GM19351 (cell line): ENCODE measurements at regions not wholly inside any gene's neighbourhood (a gene's known extent, or its start where the extent isn't known, plus 50 kb on each side); places are given as distances from the start of the nearest gene placed in this dataset.
A peak's percentile ranks its signal among the peaks of the same experiment; 100 is the strongest.
"Not testable (repeated sequence)": the region's sequence is repeated elsewhere in the genome, so short reads cannot be mapped to it uniquely, and the experiment has no call there.

Experiments
- ATAC-seq: cut with Tn5 transposase; IDR thresholded peaks from one replicate; pipeline ENCODE4 v1.9.1; 2021; ENCODE audit warnings: mild to moderate bottlenecking, moderate library complexity; ENCODE audit not compliant: unreplicated experiment

- no peak for ATAC-seq
Observed at GRCh38 chr2:116917196-116917595, 897.3 kb upstream of the DDX18 start.

GRCh38 chr2:116918574-116918973 lies 895.9 kb upstream of the DDX18 start:
- ATAC-seq: no peak

GRCh38 chr2:116922414-116922813 lies 892.1 kb upstream of the DDX18 start:
- ATAC-seq: no peak

- ATAC-seq: no peak
Observed at GRCh38 chr2:116924509-116924908, 890.0 kb upstream of the DDX18 start.

GRCh38 chr2:116935097-116935814 lies 879.2 kb upstream of the DDX18 start:
- ATAC-seq: no peak

GRCh38 chr2:116948258-116948657 lies 866.2 kb upstream of the DDX18 start:
- ATAC-seq: no peak

GRCh38 chr2:116949249-116949648 lies 865.2 kb upstream of the DDX18 start:
- no peak for ATAC-seq

GRCh38 chr2:116952254-116952653 lies 862.2 kb upstream of the DDX18 start:
- ATAC-seq: no peak

- ATAC-seq: no peak
Observed at GRCh38 chr2:116955646-116956045, 858.8 kb upstream of the DDX18 start.

GRCh38 chr2:116975608-116976007 lies 838.9 kb upstream of the DDX18 start:
- ATAC-seq: no peak

- no peak for ATAC-seq
Observed at GRCh38 chr2:116979916-116980764, 834.4 kb upstream of the DDX18 start.

GRCh38 chr2:116987447-116987846 lies 827.0 kb upstream of the DDX18 start:
- no peak for ATAC-seq

GRCh38 chr2:116988303-116988702 lies 826.2 kb upstream of the DDX18 start:
- ATAC-seq: no peak

- no peak for ATAC-seq
Observed at GRCh38 chr2:117019357-117019756, 795.1 kb upstream of the DDX18 start.

GRCh38 chr2:117027646-117028045 lies 786.8 kb upstream of the DDX18 start:
- ATAC-seq: no peak

GRCh38 chr2:117028708-117029107 lies 785.8 kb upstream of the DDX18 start:
- not testable (repeated sequence) for ATAC-seq

- no peak for ATAC-seq
Observed at GRCh38 chr2:117055499-117056375, 758.8 kb upstream of the DDX18 start.

- ATAC-seq: no peak
Observed at GRCh38 chr2:117056376-117056748, 758.1 kb upstream of the DDX18 start.

GRCh38 chr2:117057016-117057415 lies 757.5 kb upstream of the DDX18 start:
- ATAC-seq: no peak

- peak; percentile 97 for ATAC-seq
Observed at GRCh38 chr2:117058366-117058765, 756.1 kb upstream of the DDX18 start.

GRCh38 chr2:117064021-117064420 lies 750.5 kb upstream of the DDX18 start:
- ATAC-seq: no peak
